PC-9 (cell line): ENCODE measurements at regions not wholly inside any gene's neighbourhood (a gene's known extent, or its start where the extent isn't known, plus 50 kb on each side); places are given as distances from the start of the nearest gene placed in this dataset.

Source experiments
- BruUV-seq: library from RNA; stranded (reverse); fragments of 400-500 nt; replicated peaks from 2 replicates; lab custom pipeline; 2021; lab: Mats Ljungman, UMichigan
- CTCF ChIA-PET: fragments of 300-600 bp; sonication (Branson Sonifier 250); formaldehyde crosslinking; loops from one replicate; lab custom pipeline; 2022; ENCODE audit warnings: antibody characterized with exemption; lab: Charles Lee
- POLR2A ChIA-PET: fragments of 300-600 bp; sonication (Branson Sonifier 250); formaldehyde crosslinking; loops from one replicate; lab custom pipeline; 2022; ENCODE audit warnings: antibody characterized with exemption; ENCODE audit not compliant: unreplicated experiment; lab: Charles Lee
- DNase-seq, 2 experiments: peaks; one replicate each; pipeline versions ENCODE4 v3.0.0 to v3.0.0-alpha.2; 2015 to 2022; ENCODE audit warnings: mixed read lengths in 1 of 2
- H2AFZ ChIP-seq: fragments of 200-600 bp; sonication (generic); 2 replicates; pipeline ENCODE4 v1.8.1; 2017; ENCODE audit warnings: antibody characterized with exemption
- H3F3A ChIP-seq: fragments of 200-600 bp; sonication (generic); 2 replicates; pipeline ENCODE4 v1.8.1; 2017; ENCODE audit warnings: antibody characterized with exemption, mild to moderate bottlenecking, low read depth; ENCODE audit not compliant: insufficient read depth
- H3K27ac ChIP-seq: fragments of 200-600 bp; sonication (generic); 2 replicates; pipeline ENCODE4 v1.6.1; 2016; ENCODE audit warnings: mixed run types
- H3K27me3 ChIP-seq: fragments of 200-600 bp; sonication (generic); 2 replicates; pipeline ENCODE4 v1.6.1; 2016; ENCODE audit warnings: low read depth, mixed run types; ENCODE audit not compliant: insufficient read depth
- H3K36me3 ChIP-seq: fragments of 200-600 bp; sonication (generic); 2 replicates; pipeline ENCODE4 v1.6.1; 2016; ENCODE audit warnings: low read depth, mixed run types
- H3K4me1 ChIP-seq: fragments of 200-600 bp; sonication (generic); replicated peaks from 2 replicates; pipeline ENCODE4 v1.6.1; 2016; ENCODE audit warnings: mixed run types; ENCODE audit not compliant: insufficient read depth
- H3K4me2 ChIP-seq: fragments of 200-600 bp; sonication (generic); 2 replicates; pipeline ENCODE4 v1.6.1; 2017; ENCODE audit warnings: mixed run types
- H3K4me3 ChIP-seq: fragments of 200-600 bp; sonication (generic); 2 replicates; pipeline ENCODE4 v1.6.1; 2016; ENCODE audit warnings: mixed run types
- H3K79me2 ChIP-seq: fragments of 200-600 bp; sonication (generic); 2 replicates; pipeline ENCODE4 v1.6.1; 2017; ENCODE audit warnings: low read depth, mixed run types
- H3K9me2 ChIP-seq: fragments of 200-600 bp; sonication (generic); 2 replicates; pipeline ENCODE4 v1.8.1; 2017; ENCODE audit warnings: mild to moderate bottlenecking; ENCODE audit not compliant: insufficient read depth
- H3K9me3 ChIP-seq: fragments of 200-600 bp; sonication (generic); 2 replicates; pipeline ENCODE4 v1.8.1; 2016; ENCODE audit warnings: low read depth; ENCODE audit not compliant: insufficient read depth
- H4K20me1 ChIP-seq: fragments of 200-600 bp; sonication (generic); 2 replicates; pipeline ENCODE4 v1.8.1; 2017; ENCODE audit not compliant: insufficient read depth
- EZH2 ChIP-seq: fragments of 200-600 bp; sonication (generic); IDR thresholded peaks from 2 replicates; pipeline ENCODE4 v1.8.0; 2017; ENCODE audit warnings: antibody characterized with exemption, low read depth
- intact Hi-C: fragments of 100-400 bp; cut with micrococcal nuclease; formaldehyde crosslinking; loops from one replicate; pipeline ENCODE4 v1.10.0; 2022; ENCODE audit not compliant: unreplicated experiment
- TF ChIP-seq, protein P1 (sequence below): fragments of 200-600 bp; sonication (generic); conservative IDR thresholded peaks from 2 replicates; pipeline ENCODE4 v1.6.1; 2017; ENCODE audit warnings: mixed run types, antibody characterized with exemption, mild to moderate bottlenecking, moderate library complexity

GRCh38 chr21:16840538-16840937 is 672.3 kb upstream of the CXADR start:
- no TSS peak for BruUV-seq
- Histone ChIP-seq H3K4me2 (no peak overlapping the region), H3K9me2 (no peaks in the 10 kb centered on the region), H2AFZ (no peak overlapping the region), H3K27me3 (no peaks in the 10 kb centered on the region), H3K79me2 (no peaks in the 10 kb centered on the region), H3K36me3 (no peaks in the 10 kb centered on the region), H3F3A (no peaks in the 10 kb centered on the region), H4K20me1 (no peaks in the 10 kb centered on the region), H3K9me3 (no peaks in the 10 kb centered on the region), H3K4me1 (no peaks in the 10 kb centered on the region; the same call in 1 of the 2 replicates), H3K27ac (no peak overlapping the region), H3K4me3 (no peak overlapping the region)
- POLR2A ChIA-PET, result no interaction called here
- TF ChIP-seq EZH2, result no peak
- TF ChIP-seq, protein P1, sequence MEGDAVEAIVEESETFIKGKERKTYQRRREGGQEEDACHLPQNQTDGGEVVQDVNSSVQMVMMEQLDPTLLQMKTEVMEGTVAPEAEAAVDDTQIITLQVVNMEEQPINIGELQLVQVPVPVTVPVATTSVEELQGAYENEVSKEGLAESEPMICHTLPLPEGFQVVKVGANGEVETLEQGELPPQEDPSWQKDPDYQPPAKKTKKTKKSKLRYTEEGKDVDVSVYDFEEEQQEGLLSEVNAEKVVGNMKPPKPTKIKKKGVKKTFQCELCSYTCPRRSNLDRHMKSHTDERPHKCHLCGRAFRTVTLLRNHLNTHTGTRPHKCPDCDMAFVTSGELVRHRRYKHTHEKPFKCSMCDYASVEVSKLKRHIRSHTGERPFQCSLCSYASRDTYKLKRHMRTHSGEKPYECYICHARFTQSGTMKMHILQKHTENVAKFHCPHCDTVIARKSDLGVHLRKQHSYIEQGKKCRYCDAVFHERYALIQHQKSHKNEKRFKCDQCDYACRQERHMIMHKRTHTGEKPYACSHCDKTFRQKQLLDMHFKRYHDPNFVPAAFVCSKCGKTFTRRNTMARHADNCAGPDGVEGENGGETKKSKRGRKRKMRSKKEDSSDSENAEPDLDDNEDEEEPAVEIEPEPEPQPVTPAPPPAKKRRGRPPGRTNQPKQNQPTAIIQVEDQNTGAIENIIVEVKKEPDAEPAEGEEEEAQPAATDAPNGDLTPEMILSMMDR, result no peak
- CTCF ChIA-PET, result no interaction called here
- intact Hi-C loops, result no loop called here
- DNase-seq, result no peak

GRCh38 chr21:16841975-16842695 is 670.7 kb upstream of the CXADR start:
- H3K4me2 ChIP-seq, result no peak overlapping the region
- H3K9me3 ChIP-seq, result no peaks in the 10 kb centered on the region
- TF ChIP-seq, protein P1, result no peak
- ChIA-PET POLR2A (interaction anchor here (0.5 to 0.6 kb wide), 2 partner anchors 104 to 162 kb away, joined by 3 to 5 read pairs; no protein-coding TSS in a partner anchor), CTCF (no interaction called here)
- no peaks in the 10 kb centered on the region for H3F3A ChIP-seq
- no peak overlapping the region for H3K4me3 ChIP-seq
- DNase-seq, result no peak
- H2AFZ ChIP-seq, result no peak overlapping the region
- no peaks in the 10 kb centered on the region for H3K79me2 ChIP-seq
- intact Hi-C loops, result no loop called here
- BruUV-seq, result no TSS peak
- H3K27me3 ChIP-seq, result no peaks in the 10 kb centered on the region
- no peaks in the 10 kb centered on the region for H3K36me3 ChIP-seq
- no peak overlapping the region for H3K27ac ChIP-seq
- no peaks in the 10 kb centered on the region; the same call in 1 of the 2 replicates for H3K4me1 ChIP-seq
- no peaks in the 10 kb centered on the region for H3K9me2 ChIP-seq
- no peaks in the 10 kb centered on the region for H4K20me1 ChIP-seq

- no peak for TF ChIP-seq EZH2
- TF ChIP-seq, protein P1, result no peak
- Histone ChIP-seq H3K4me3 (no peak overlapping the region), H3K79me2 (no peaks in the 10 kb centered on the region), H2AFZ (no peak overlapping the region), H3K36me3 (no peaks in the 10 kb centered on the region), H3K9me3 (no peaks in the 10 kb centered on the region), H3K4me2 (no peak overlapping the region), H3F3A (no peaks in the 10 kb centered on the region), H3K27ac (no peak overlapping the region), H4K20me1 (no peaks in the 10 kb centered on the region), H3K9me2 (no peaks in the 10 kb centered on the region), H3K4me1 (no peaks in the 10 kb centered on the region; the same call in 1 of the 2 replicates), H3K27me3 (no peaks in the 10 kb centered on the region)
- ChIA-PET CTCF (no interaction called here), POLR2A (interaction anchor here (0.5 to 0.6 kb wide), 2 partner anchors 104 to 161 kb away, joined by 3 to 5 read pairs; no protein-coding TSS in a partner anchor)
- intact Hi-C loops, result no loop called here
- no peak for DNase-seq
- no TSS peak for BruUV-seq
Observed at GRCh38 chr21:16842696-16843035, 670.2 kb upstream of the CXADR start.
